ENCODE measurements at regions not wholly inside any gene's neighbourhood (a gene's known extent, or its start where the extent isn't known, plus 50 kb on each side); places are given as distances from the start of the nearest gene placed in this dataset.

DNA sequence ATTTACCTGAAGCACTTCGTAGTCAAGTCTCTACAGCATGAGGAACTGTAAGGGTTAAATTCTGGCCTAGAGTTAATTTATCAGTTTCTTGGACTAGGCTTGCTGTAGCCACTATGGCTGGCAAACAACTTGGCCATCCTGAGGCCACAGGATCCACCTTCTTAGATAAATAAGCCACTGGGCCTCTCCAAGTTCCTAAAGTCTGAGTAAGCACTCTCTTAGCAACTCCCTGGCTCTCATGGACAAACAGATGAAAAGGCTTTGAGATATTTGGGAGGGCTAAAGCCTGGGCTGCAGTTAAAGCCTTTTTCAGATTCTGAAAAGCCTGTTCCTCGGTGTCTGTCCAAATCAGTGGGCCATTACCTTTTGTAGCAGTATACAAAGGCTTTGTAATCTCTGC is 675.0 kb downstream of the TMEM121 start:
- TF ChIP-seq CTCF (IDR thresholded peaks at IDR 0.05) = no peak
- TF ChIP-seq POLR2A (IDR thresholded peaks at IDR 0.05) = no peak
